Glutamatergic neuron (in vitro differentiated cells): ENCODE measurements at regions not wholly inside any gene's neighbourhood (a gene's known extent, or its start where the extent isn't known, plus 50 kb on each side); places are given as distances from the start of the nearest gene placed in this dataset.

Source experiments
- DNase-seq: peaks from one replicate; pipeline ENCODE4 v3.0.0; 2022
- H3K27ac Mint-ChIP-seq: one replicate; pipeline ENCODE4 v1.8.0; 2020; ENCODE audit warnings: mild to moderate bottlenecking, mixed read lengths, inconsistent platforms; ENCODE audit not compliant: unreplicated experiment
- H3K27me3 Mint-ChIP-seq: one replicate; pipeline ENCODE4 v1.8.0; 2020; ENCODE audit warnings: mild to moderate bottlenecking, moderate library complexity, mixed read lengths, inconsistent platforms; ENCODE audit not compliant: unreplicated experiment
- H3K36me3 Mint-ChIP-seq: one replicate; pipeline ENCODE4 v1.8.0; 2020; ENCODE audit warnings: mild to moderate bottlenecking, mixed read lengths, inconsistent platforms; ENCODE audit not compliant: unreplicated experiment
- H3K4me1 Mint-ChIP-seq: one replicate; pipeline ENCODE4 v1.8.0; 2020; ENCODE audit warnings: mild to moderate bottlenecking, low read depth, mixed read lengths, inconsistent platforms; ENCODE audit not compliant: unreplicated experiment
- H3K4me3 Mint-ChIP-seq: one replicate; pipeline ENCODE4 v1.8.0; 2020; ENCODE audit warnings: mild to moderate bottlenecking, mixed read lengths, inconsistent platforms; ENCODE audit not compliant: unreplicated experiment
- H3K9me3 Mint-ChIP-seq: one replicate; pipeline ENCODE4 v1.8.0; 2020; ENCODE audit warnings: mild to moderate bottlenecking, moderate library complexity, mixed read lengths, inconsistent platforms; ENCODE audit not compliant: unreplicated experiment
- TF ChIP-seq, protein P1 (sequence below): fragments of 200-600 bp; sonication (generic); IDR thresholded peaks from one replicate; pipeline ENCODE4 v1.5.0; 2021; ENCODE audit not compliant: partially characterized antibody, unreplicated experiment

DNA sequence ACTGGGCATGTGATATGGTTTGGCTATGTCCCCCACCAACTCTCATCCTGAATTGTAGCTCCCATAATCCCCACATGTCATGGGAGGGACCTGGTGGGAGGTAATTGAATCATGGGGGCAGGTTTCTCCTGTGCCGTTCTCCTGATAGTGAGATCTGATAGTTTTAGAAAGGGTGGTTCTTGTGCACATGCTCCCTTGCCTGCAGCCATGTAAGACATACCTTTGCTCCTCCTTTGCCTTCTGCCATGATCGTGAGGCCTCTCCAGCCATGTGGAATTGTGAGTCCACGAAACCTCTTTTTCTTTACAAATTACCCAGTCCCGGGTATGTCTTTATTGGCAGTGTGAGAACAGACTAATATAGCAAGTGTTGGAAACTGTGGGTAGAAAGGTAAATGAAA is 99.5 kb upstream of the HMCN1 start:
- Mint-ChIP-seq H3K27me3 (peaks cover 1% of the 10 kb centered on the region), H3K9me3 (peaks cover 8% of the 10 kb centered on the region)
- TF ChIP-seq, protein P1, sequence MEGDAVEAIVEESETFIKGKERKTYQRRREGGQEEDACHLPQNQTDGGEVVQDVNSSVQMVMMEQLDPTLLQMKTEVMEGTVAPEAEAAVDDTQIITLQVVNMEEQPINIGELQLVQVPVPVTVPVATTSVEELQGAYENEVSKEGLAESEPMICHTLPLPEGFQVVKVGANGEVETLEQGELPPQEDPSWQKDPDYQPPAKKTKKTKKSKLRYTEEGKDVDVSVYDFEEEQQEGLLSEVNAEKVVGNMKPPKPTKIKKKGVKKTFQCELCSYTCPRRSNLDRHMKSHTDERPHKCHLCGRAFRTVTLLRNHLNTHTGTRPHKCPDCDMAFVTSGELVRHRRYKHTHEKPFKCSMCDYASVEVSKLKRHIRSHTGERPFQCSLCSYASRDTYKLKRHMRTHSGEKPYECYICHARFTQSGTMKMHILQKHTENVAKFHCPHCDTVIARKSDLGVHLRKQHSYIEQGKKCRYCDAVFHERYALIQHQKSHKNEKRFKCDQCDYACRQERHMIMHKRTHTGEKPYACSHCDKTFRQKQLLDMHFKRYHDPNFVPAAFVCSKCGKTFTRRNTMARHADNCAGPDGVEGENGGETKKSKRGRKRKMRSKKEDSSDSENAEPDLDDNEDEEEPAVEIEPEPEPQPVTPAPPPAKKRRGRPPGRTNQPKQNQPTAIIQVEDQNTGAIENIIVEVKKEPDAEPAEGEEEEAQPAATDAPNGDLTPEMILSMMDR: no peak

GRCh38 chr1:185632659-185633423 is 101.3 kb upstream of the HMCN1 start:
- no peak for DNase-seq
- Mint-ChIP-seq H3K4me3 (no peak overlapping the region), H3K36me3 (peaks cover 13% of the 10 kb centered on the region), H3K4me1 (no peaks in the 10 kb centered on the region), H3K27me3 (no peaks in the 10 kb centered on the region), H3K27ac (no peak overlapping the region), H3K9me3 (peaks cover 3% of the 10 kb centered on the region)
- TF ChIP-seq, protein P1: no peak

More for the DNA sequence above, 99.5 kb upstream of the HMCN1 start:
- H3K27ac Mint-ChIP-seq: no peak overlapping the region
- H3K4me3 Mint-ChIP-seq: no peak overlapping the region
- no peaks in the 10 kb centered on the region for H3K4me1 Mint-ChIP-seq
- no peak for DNase-seq
- H3K36me3 Mint-ChIP-seq: peaks cover 19% of the 10 kb centered on the region

DNA sequence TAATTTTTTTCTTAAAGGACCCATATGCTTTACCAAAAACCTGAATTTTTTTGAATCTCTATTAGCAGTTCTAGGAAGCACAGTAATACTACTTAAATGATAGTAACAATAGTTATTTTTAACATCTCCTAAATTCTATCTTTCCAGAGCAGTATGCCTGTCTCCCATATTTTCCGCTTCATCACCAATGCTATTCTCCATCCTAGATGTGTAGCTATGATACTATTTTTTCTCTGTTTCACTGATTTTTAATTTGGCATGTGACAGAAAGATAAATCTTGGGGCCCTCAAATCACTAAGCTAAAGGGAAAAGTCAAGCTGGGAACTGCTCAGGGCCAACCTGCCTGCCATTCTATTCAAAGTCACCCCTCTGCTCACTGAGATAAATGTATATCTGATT is 102.3 kb upstream of the HMCN1 start:
- DNase-seq: no peak
- H3K4me3 Mint-ChIP-seq: no peak overlapping the region
- H3K27me3 Mint-ChIP-seq: no peaks in the 10 kb centered on the region
- peaks cover 8% of the 10 kb centered on the region for H3K36me3 Mint-ChIP-seq
- TF ChIP-seq, protein P1: no peak
- H3K27ac Mint-ChIP-seq: no peak overlapping the region
- H3K9me3 Mint-ChIP-seq: peaks cover 3% of the 10 kb centered on the region
- H3K4me1 Mint-ChIP-seq: no peaks in the 10 kb centered on the region

DNA sequence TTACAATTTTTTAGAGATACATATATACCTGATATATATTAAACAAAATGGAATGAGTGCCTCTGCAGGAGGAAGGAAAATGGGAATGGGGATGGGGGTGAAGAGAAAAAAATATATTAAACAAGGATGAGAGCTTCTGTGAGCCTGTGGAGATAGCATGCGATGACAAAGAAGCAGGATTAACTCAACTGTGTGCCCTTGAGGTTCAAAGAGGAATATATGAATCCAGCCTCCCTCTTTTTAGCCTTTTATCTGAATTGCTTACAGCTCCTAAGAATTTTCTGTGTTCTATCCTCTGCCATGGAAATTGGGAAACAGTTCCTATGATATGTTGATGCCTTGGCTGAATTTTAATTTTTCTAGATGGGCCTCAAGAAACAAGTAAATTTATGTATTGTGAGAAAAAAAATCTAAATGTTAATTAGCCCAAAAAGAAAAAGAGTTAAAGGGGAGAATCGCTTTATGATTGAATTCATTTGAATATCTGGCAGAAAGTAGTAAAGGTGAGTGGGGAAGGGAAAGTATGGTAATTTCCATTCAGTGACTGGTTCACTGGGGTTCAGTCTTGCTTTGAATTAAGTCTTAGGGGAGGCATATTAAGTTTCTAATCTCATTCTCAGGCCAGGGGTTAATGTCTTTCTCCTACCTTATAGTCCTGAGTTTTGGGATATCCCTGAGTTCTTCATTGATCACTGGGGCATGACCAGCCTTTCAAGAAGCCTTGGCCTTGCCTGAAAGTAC is 106.3 kb upstream of the HMCN1 start:
- TF ChIP-seq, protein P1: no peak
- no peaks in the 10 kb centered on the region for H3K9me3 Mint-ChIP-seq

GRCh38 chr1:185627171-185627570 is 107.0 kb upstream of the HMCN1 start:
- Mint-ChIP-seq H3K9me3 (no peaks in the 10 kb centered on the region), H3K27ac (no peak overlapping the region), H3K4me3 (no peak overlapping the region), H3K4me1 (no peaks in the 10 kb centered on the region), H3K27me3 (no peaks in the 10 kb centered on the region), H3K36me3 (no peaks in the 10 kb centered on the region)
- DNase-seq: no peak
- TF ChIP-seq, protein P1: no peak

More for the DNA sequence above, 106.3 kb upstream of the HMCN1 start:
- no peaks in the 10 kb centered on the region for H3K4me1 Mint-ChIP-seq
- H3K27me3 Mint-ChIP-seq: no peaks in the 10 kb centered on the region
- no peak for DNase-seq
- no peak overlapping the region for H3K4me3 Mint-ChIP-seq
- no peaks in the 10 kb centered on the region for H3K36me3 Mint-ChIP-seq
- no peak overlapping the region for H3K27ac Mint-ChIP-seq
